WERI-Rb-1 (cell line): ENCODE measurements at regions not wholly inside any gene's neighbourhood (a gene's known extent, or its start where the extent isn't known, plus 50 kb on each side); places are given as distances from the start of the nearest gene placed in this dataset.

Experiments
- DNase-seq: peaks from one replicate; pipeline ENCODE4 v3.0.0-alpha.2; 2020
- H3K27ac ChIP-seq: fragments of 250-450 bp; sonication (Bioruptor Pico); 2 replicates; pipeline ENCODE4 v1.5.1; 2020; ENCODE audit warnings: mild to moderate bottlenecking, moderate library complexity
- H3K27me3 ChIP-seq: fragments of 250-450 bp; sonication (Bioruptor Pico); 2 replicates; pipeline ENCODE4 v1.5.1; 2021; ENCODE audit warnings: mild to moderate bottlenecking, low read depth, moderate library complexity; ENCODE audit not compliant: insufficient read depth, severe bottlenecking
- H3K36me3 ChIP-seq: fragments of 250-450 bp; sonication (Bioruptor Pico); 2 replicates; pipeline ENCODE4 v1.5.1; 2020; ENCODE audit warnings: mild to moderate bottlenecking, moderate library complexity
- H3K4me3 ChIP-seq: 2 replicates; pipeline ENCODE4 v1.5.1; 2011; ENCODE audit warnings: low read depth, mild to moderate bottlenecking, control low read depth, low read length
- H3K9me3 ChIP-seq: fragments of 250-450 bp; sonication (Bioruptor Pico); 2 replicates; pipeline ENCODE4 v1.5.1; 2021; ENCODE audit warnings: mild to moderate bottlenecking, moderate library complexity; ENCODE audit not compliant: severe bottlenecking
- TF ChIP-seq, protein P1 (sequence below): IDR thresholded peaks from 2 replicates; pipeline ENCODE4 v1.5.1; 2011; ENCODE audit warnings: low read depth, mild to moderate bottlenecking, control low read depth, inconsistent platforms, low read length

GRCh38 chr13:40470660-40471059 is 195.8 kb downstream of the FOXO1 start:
- Histone ChIP-seq H3K36me3 (no peaks in the 10 kb centered on the region), H3K27ac (no peak overlapping the region), H3K4me3 (no peak overlapping the region), H3K27me3 (no peaks in the 10 kb centered on the region), H3K9me3 (no peaks in the 10 kb centered on the region)
- TF ChIP-seq, protein P1, sequence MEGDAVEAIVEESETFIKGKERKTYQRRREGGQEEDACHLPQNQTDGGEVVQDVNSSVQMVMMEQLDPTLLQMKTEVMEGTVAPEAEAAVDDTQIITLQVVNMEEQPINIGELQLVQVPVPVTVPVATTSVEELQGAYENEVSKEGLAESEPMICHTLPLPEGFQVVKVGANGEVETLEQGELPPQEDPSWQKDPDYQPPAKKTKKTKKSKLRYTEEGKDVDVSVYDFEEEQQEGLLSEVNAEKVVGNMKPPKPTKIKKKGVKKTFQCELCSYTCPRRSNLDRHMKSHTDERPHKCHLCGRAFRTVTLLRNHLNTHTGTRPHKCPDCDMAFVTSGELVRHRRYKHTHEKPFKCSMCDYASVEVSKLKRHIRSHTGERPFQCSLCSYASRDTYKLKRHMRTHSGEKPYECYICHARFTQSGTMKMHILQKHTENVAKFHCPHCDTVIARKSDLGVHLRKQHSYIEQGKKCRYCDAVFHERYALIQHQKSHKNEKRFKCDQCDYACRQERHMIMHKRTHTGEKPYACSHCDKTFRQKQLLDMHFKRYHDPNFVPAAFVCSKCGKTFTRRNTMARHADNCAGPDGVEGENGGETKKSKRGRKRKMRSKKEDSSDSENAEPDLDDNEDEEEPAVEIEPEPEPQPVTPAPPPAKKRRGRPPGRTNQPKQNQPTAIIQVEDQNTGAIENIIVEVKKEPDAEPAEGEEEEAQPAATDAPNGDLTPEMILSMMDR: no peak
- no peak for DNase-seq

DNA sequence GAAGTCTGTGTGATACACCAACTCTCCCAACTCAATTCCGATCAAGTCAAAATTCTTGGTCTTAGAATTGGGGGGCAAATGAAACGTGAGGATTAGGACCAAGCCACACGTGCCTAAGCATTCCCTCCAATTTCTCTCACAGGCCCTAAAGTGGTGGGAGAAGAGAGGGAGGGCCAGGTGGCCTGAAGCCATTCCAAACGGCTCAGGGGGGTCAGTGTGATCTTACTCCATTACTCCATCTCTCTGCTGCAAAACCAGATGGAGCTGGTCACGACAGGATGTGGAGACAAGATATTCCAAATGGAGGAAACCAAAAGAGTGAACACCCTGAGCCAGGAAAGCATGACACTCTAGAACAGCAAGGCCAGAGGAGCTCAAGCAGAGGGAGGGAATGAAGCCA is 195.4 kb downstream of the FOXO1 start:
- H3K27ac ChIP-seq: no peak overlapping the region
- TF ChIP-seq, protein P1: no peak
- H3K27me3 ChIP-seq: no peaks in the 10 kb centered on the region
- H3K36me3 ChIP-seq: no peaks in the 10 kb centered on the region
- no peaks in the 10 kb centered on the region for H3K9me3 ChIP-seq
- H3K4me3 ChIP-seq: no peak overlapping the region
- no peak for DNase-seq

DNA sequence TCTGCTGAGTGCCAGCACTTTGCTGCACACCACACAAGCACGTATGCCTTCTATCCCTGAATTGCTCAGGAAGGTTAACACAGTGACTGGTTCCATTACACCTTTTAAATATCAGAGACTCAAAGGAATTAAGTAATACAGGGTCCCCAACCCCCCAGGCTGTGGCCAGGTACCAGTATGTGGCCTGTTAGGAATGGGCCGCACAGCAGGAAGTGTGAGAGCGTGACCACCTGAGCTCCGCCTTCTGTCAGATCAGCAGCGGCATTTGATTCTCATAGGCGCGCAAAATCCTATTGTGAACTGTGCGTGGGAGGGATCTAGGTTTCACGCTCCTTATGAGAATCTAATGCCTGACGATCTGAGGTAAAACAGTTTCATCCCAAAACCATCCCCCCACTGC is 194.5 kb downstream of the FOXO1 start:
- H3K9me3 ChIP-seq: no peaks in the 10 kb centered on the region
- H3K27ac ChIP-seq: no peak overlapping the region
- no peak overlapping the region for H3K4me3 ChIP-seq
- H3K27me3 ChIP-seq: no peaks in the 10 kb centered on the region
- no peak for DNase-seq
- no peaks in the 10 kb centered on the region for H3K36me3 ChIP-seq
- TF ChIP-seq, protein P1: no peak

GRCh38 chr13:40472427-40473220 is 193.8 kb downstream of the FOXO1 start:
- no peak for DNase-seq
- Histone ChIP-seq H3K27me3 (no peaks in the 10 kb centered on the region), H3K27ac (no peak overlapping the region), H3K9me3 (no peaks in the 10 kb centered on the region), H3K36me3 (no peaks in the 10 kb centered on the region), H3K4me3 (no peak overlapping the region)
- TF ChIP-seq, protein P1: no peak

- TF ChIP-seq, protein P1: no peak
These were observed 190.8 kb downstream of the FOXO1 start for GRCh38 chr13:40475617-40476016.

More at GRCh38 chr13:40475617-40476016, 190.8 kb downstream of the FOXO1 start:
- H3K9me3 ChIP-seq: no peaks in the 10 kb centered on the region
- H3K27ac ChIP-seq: no peak overlapping the region
- no peak for DNase-seq
- H3K36me3 ChIP-seq: no peaks in the 10 kb centered on the region
- no peaks in the 10 kb centered on the region for H3K27me3 ChIP-seq
- no peak overlapping the region for H3K4me3 ChIP-seq
